ENCODE measurements at regions not wholly inside any gene's neighbourhood (a gene's known extent, or its start where the extent isn't known, plus 50 kb on each side); places are given as distances from the start of the nearest gene placed in this dataset.
"Not testable (repeated sequence)": the region's sequence is repeated elsewhere in the genome, so short reads cannot be mapped to it uniquely, and the experiment has no call there.

- no peaks in the 10 kb centered on the region for H3K36me3 ChIP-seq (ENCODE audit: control insufficient read depth in 1 of 2, insufficient read depth in 2 of 2, low read length in 2 of 2)
Measured at GRCh38 chr12:126268222-126268621, 1203.0 kb downstream of the AACS start.

GRCh38 chr12:126271159-126271558 lies 1205.9 kb downstream of the AACS start:
- Histone ChIP-seq H3K9ac (ENCODE audit: low read depth in 1 of 2, low read length in 2 of 2) (no peak overlapping the region), H3K27me3 (ENCODE audit: control insufficient read depth in 1 of 2, insufficient read depth in 2 of 2, low read length in 2 of 2) (no peaks in the 10 kb centered on the region), H3K36me3 (ENCODE audit: control insufficient read depth in 1 of 2, insufficient read depth in 2 of 2, low read length in 2 of 2) (no peaks in the 10 kb centered on the region), H3K9me3 (ENCODE audit: control insufficient read depth in 1 of 2, low read length in 2 of 2) (peaks cover 5 to 13% of the 10 kb centered on the region in 2 donors), H3K4me3 (ENCODE audit: low read depth in 1 of 2, low read length in 2 of 2) (no peak overlapping the region), H3K27ac (ENCODE audit: low read depth, low read length) (no peak overlapping the region), H3K4me1 (ENCODE audit: control insufficient read depth in 1 of 2, insufficient read depth in 2 of 2, low read length in 2 of 2) (no peaks in the 10 kb centered on the region)

More at GRCh38 chr12:126268222-126268621, 1203.0 kb downstream of the AACS start:
- H3K4me1 ChIP-seq (ENCODE audit: control insufficient read depth in 1 of 2, insufficient read depth in 2 of 2, low read length in 2 of 2) = no peaks in the 10 kb centered on the region
- peaks cover 5 to 13% of the 10 kb centered on the region in 2 donors for H3K9me3 ChIP-seq (ENCODE audit: control insufficient read depth in 1 of 2, low read length in 2 of 2)
- no peak overlapping the region for H3K4me3 ChIP-seq (ENCODE audit: low read depth in 1 of 2, low read length in 2 of 2)
- H3K27me3 ChIP-seq (ENCODE audit: control insufficient read depth in 1 of 2, insufficient read depth in 2 of 2, low read length in 2 of 2) = no peaks in the 10 kb centered on the region
- no peak overlapping the region for H3K27ac ChIP-seq (ENCODE audit: low read depth, low read length)
- H3K9ac ChIP-seq (ENCODE audit: low read depth in 1 of 2, low read length in 2 of 2) = no peak overlapping the region

- no peak overlapping the region for H3K27ac ChIP-seq (ENCODE audit: low read depth, low read length)
- no peak overlapping the region for H3K9ac ChIP-seq (ENCODE audit: low read depth in 1 of 2, low read length in 2 of 2)
- no peaks in the 10 kb centered on the region for H3K4me1 ChIP-seq (ENCODE audit: control insufficient read depth in 1 of 2, insufficient read depth in 2 of 2, low read length in 2 of 2)
- no peak overlapping the region for H3K4me3 ChIP-seq (ENCODE audit: low read depth in 1 of 2, low read length in 2 of 2)
- H3K36me3 ChIP-seq (ENCODE audit: control insufficient read depth in 1 of 2, insufficient read depth in 2 of 2, low read length in 2 of 2) = no peaks in the 10 kb centered on the region
- no peaks in the 10 kb centered on the region for H3K27me3 ChIP-seq (ENCODE audit: control insufficient read depth in 1 of 2, insufficient read depth in 2 of 2, low read length in 2 of 2)
- H3K9me3 ChIP-seq (ENCODE audit: control insufficient read depth in 1 of 2, low read length in 2 of 2) = peaks cover 3 to 6% of the 10 kb centered on the region in 2 donors
Measured at GRCh38 chr12:126282691-126283090, 1217.5 kb downstream of the AACS start.

GRCh38 chr12:126286203-126286602 lies 1221.0 kb downstream of the AACS start:
- H3K4me1 ChIP-seq (ENCODE audit: control insufficient read depth in 1 of 2, insufficient read depth in 2 of 2, low read length in 2 of 2) = no peaks in the 10 kb centered on the region
- H3K9me3 ChIP-seq (ENCODE audit: control insufficient read depth in 1 of 2, low read length in 2 of 2) = peaks cover 0 to 5% of the 10 kb centered on the region in 2 donors
- no peaks in the 10 kb centered on the region for H3K36me3 ChIP-seq (ENCODE audit: control insufficient read depth in 1 of 2, insufficient read depth in 2 of 2, low read length in 2 of 2)
- H3K27me3 ChIP-seq (ENCODE audit: control insufficient read depth in 1 of 2, insufficient read depth in 2 of 2, low read length in 2 of 2) = no peaks in the 10 kb centered on the region
- no peak overlapping the region for H3K4me3 ChIP-seq (ENCODE audit: low read depth in 1 of 2, low read length in 2 of 2)
- H3K27ac ChIP-seq (ENCODE audit: low read depth, low read length) = no peak overlapping the region
- H3K9ac ChIP-seq (ENCODE audit: low read depth in 1 of 2, low read length in 2 of 2) = no peak overlapping the region

- Histone ChIP-seq H3K9ac (ENCODE audit: low read depth in 1 of 2, low read length in 2 of 2) (no peak overlapping the region), H3K9me3 (ENCODE audit: control insufficient read depth in 1 of 2, low read length in 2 of 2) (peaks cover 4 to 11% of the 10 kb centered on the region in 2 donors), H3K27ac (ENCODE audit: low read depth, low read length) (no peak overlapping the region), H3K36me3 (ENCODE audit: control insufficient read depth in 1 of 2, insufficient read depth in 2 of 2, low read length in 2 of 2) (no peaks in the 10 kb centered on the region), H3K4me3 (ENCODE audit: low read depth in 1 of 2, low read length in 2 of 2) (no peak overlapping the region), H3K4me1 (ENCODE audit: control insufficient read depth in 1 of 2, insufficient read depth in 2 of 2, low read length in 2 of 2) (no peaks in the 10 kb centered on the region), H3K27me3 (ENCODE audit: control insufficient read depth in 1 of 2, insufficient read depth in 2 of 2, low read length in 2 of 2) (no peaks in the 10 kb centered on the region)
Measured at GRCh38 chr12:126290456-126290855, 1225.2 kb downstream of the AACS start.

GRCh38 chr12:126291987-126292386 lies 1226.8 kb downstream of the AACS start:
- H3K9ac ChIP-seq (ENCODE audit: low read depth in 1 of 2, low read length in 2 of 2); H3K36me3 ChIP-seq (ENCODE audit: control insufficient read depth in 1 of 2, insufficient read depth in 2 of 2, low read length in 2 of 2); H3K4me1 ChIP-seq (ENCODE audit: control insufficient read depth in 1 of 2, insufficient read depth in 2 of 2, low read length in 2 of 2); H3K27ac ChIP-seq (ENCODE audit: low read depth, low read length); H3K27me3 ChIP-seq (ENCODE audit: control insufficient read depth in 1 of 2, insufficient read depth in 2 of 2, low read length in 2 of 2); H3K4me3 ChIP-seq (ENCODE audit: low read depth in 1 of 2, low read length in 2 of 2): not testable (repeated sequence)
- H3K9me3 ChIP-seq (ENCODE audit: control insufficient read depth in 1 of 2, low read length in 2 of 2) = peaks cover 4 to 16% of the 10 kb centered on the region in 2 donors

GRCh38 chr12:126295652-126296051 lies 1230.4 kb downstream of the AACS start:
- Histone ChIP-seq H3K4me3 (ENCODE audit: low read depth in 1 of 2, low read length in 2 of 2) (no peak overlapping the region), H3K9me3 (ENCODE audit: control insufficient read depth in 1 of 2, low read length in 2 of 2) (peaks cover 4 to 13% of the 10 kb centered on the region in 2 donors), H3K9ac (ENCODE audit: low read depth in 1 of 2, low read length in 2 of 2) (no peak overlapping the region), H3K4me1 (ENCODE audit: control insufficient read depth in 1 of 2, insufficient read depth in 2 of 2, low read length in 2 of 2) (no peaks in the 10 kb centered on the region), H3K27ac (ENCODE audit: low read depth, low read length) (no peak overlapping the region), H3K36me3 (ENCODE audit: control insufficient read depth in 1 of 2, insufficient read depth in 2 of 2, low read length in 2 of 2) (no peaks in the 10 kb centered on the region), H3K27me3 (ENCODE audit: control insufficient read depth in 1 of 2, insufficient read depth in 2 of 2, low read length in 2 of 2) (no peaks in the 10 kb centered on the region)

- H3K27ac ChIP-seq (ENCODE audit: low read depth, low read length) = no peak overlapping the region
- H3K9ac ChIP-seq (ENCODE audit: low read depth in 1 of 2, low read length in 2 of 2) = no peak overlapping the region
- peaks cover 13 to 17% of the 10 kb centered on the region in 2 donors for H3K9me3 ChIP-seq (ENCODE audit: control insufficient read depth in 1 of 2, low read length in 2 of 2)
- H3K27me3 ChIP-seq (ENCODE audit: control insufficient read depth in 1 of 2, insufficient read depth in 2 of 2, low read length in 2 of 2) = no peaks in the 10 kb centered on the region
- no peaks in the 10 kb centered on the region for H3K4me1 ChIP-seq (ENCODE audit: control insufficient read depth in 1 of 2, insufficient read depth in 2 of 2, low read length in 2 of 2)
- H3K36me3 ChIP-seq (ENCODE audit: control insufficient read depth in 1 of 2, insufficient read depth in 2 of 2, low read length in 2 of 2) = no peaks in the 10 kb centered on the region
- H3K4me3 ChIP-seq (ENCODE audit: low read depth in 1 of 2, low read length in 2 of 2) = no peak overlapping the region
Measured at GRCh38 chr12:126309278-126309677, 1244.0 kb downstream of the AACS start.

GRCh38 chr12:126312457-126312856 lies 1247.2 kb downstream of the AACS start:
- Histone ChIP-seq H3K27me3 (ENCODE audit: control insufficient read depth in 1 of 2, insufficient read depth in 2 of 2, low read length in 2 of 2) (no peaks in the 10 kb centered on the region), H3K36me3 (ENCODE audit: control insufficient read depth in 1 of 2, insufficient read depth in 2 of 2, low read length in 2 of 2) (no peaks in the 10 kb centered on the region), H3K9ac (ENCODE audit: low read depth in 1 of 2, low read length in 2 of 2) (no peak overlapping the region), H3K27ac (ENCODE audit: low read depth, low read length) (no peak overlapping the region), H3K4me1 (ENCODE audit: control insufficient read depth in 1 of 2, insufficient read depth in 2 of 2, low read length in 2 of 2) (no peaks in the 10 kb centered on the region), H3K4me3 (ENCODE audit: low read depth in 1 of 2, low read length in 2 of 2) (no peak overlapping the region), H3K9me3 (ENCODE audit: control insufficient read depth in 1 of 2, low read length in 2 of 2) (peaks cover 8 to 13% of the 10 kb centered on the region in 2 donors)

GRCh38 chr12:126316411-126316810 lies 1251.2 kb downstream of the AACS start:
- Histone ChIP-seq H3K36me3 (ENCODE audit: control insufficient read depth in 1 of 2, insufficient read depth in 2 of 2, low read length in 2 of 2) (no peaks in the 10 kb centered on the region), H3K27me3 (ENCODE audit: control insufficient read depth in 1 of 2, insufficient read depth in 2 of 2, low read length in 2 of 2) (no peaks in the 10 kb centered on the region), H3K4me3 (ENCODE audit: low read depth in 1 of 2, low read length in 2 of 2) (no peak overlapping the region), H3K9ac (ENCODE audit: low read depth in 1 of 2, low read length in 2 of 2) (no peak overlapping the region), H3K4me1 (ENCODE audit: control insufficient read depth in 1 of 2, insufficient read depth in 2 of 2, low read length in 2 of 2) (no peaks in the 10 kb centered on the region), H3K9me3 (ENCODE audit: control insufficient read depth in 1 of 2, low read length in 2 of 2) (no peaks in the 10 kb centered on the region), H3K27ac (ENCODE audit: low read depth, low read length) (no peak overlapping the region)
